HG02610 (cell line): ENCODE measurements at regions not wholly inside any gene's neighbourhood (a gene's known extent, or its start where the extent isn't known, plus 50 kb on each side); places are given as distances from the start of the nearest gene placed in this dataset.
"Not testable (repeated sequence)": the region's sequence is repeated elsewhere in the genome, so short reads cannot be mapped to it uniquely, and the experiment has no call there.

Experiments used
- ATAC-seq: cut with Tn5 transposase; IDR thresholded peaks from one replicate; pipeline ENCODE4 v1.9.1; 2021; ENCODE audit warnings: mild to moderate bottlenecking, moderate library complexity; ENCODE audit not compliant: unreplicated experiment

- ATAC-seq, result no peak
Observed at GRCh38 chr4:159545556-159545955, 442.7 kb downstream of the RAPGEF2 start.

GRCh38 chr4:159547645-159548308, 444.9 kb downstream of the RAPGEF2 start:
- ATAC-seq, result no peak

GRCh38 chr4:159549098-159549518, 446.2 kb downstream of the RAPGEF2 start:
- ATAC-seq, result no peak

- no peak for ATAC-seq
Observed at GRCh38 chr4:159551281-159551680, 448.4 kb downstream of the RAPGEF2 start.

GRCh38 chr4:159552979-159553768, 450.3 kb downstream of the RAPGEF2 start:
- no peak for ATAC-seq

GRCh38 chr4:159555873-159556272, 453.0 kb downstream of the RAPGEF2 start:
- ATAC-seq, result no peak

- ATAC-seq, result no peak
Observed at GRCh38 chr4:159562366-159562765, 459.5 kb downstream of the RAPGEF2 start.

- no peak for ATAC-seq
Observed at GRCh38 chr4:159563257-159563656, 460.4 kb downstream of the RAPGEF2 start.

GRCh38 chr4:159564615-159565014, 461.7 kb downstream of the RAPGEF2 start:
- ATAC-seq, result no peak

GRCh38 chr4:159566786-159567185, 463.9 kb downstream of the RAPGEF2 start:
- ATAC-seq, result no peak

GRCh38 chr4:159577241-159577640, 474.4 kb downstream of the RAPGEF2 start:
- ATAC-seq, result no peak

- no peak for ATAC-seq
Observed at GRCh38 chr4:159582685-159583084, 479.8 kb downstream of the RAPGEF2 start.

GRCh38 chr4:159592898-159593556, 490.1 kb downstream of the RAPGEF2 start:
- ATAC-seq, result no peak

GRCh38 chr4:159593681-159594080, 490.8 kb downstream of the RAPGEF2 start:
- ATAC-seq, result no peak

- no peak for ATAC-seq
Observed at GRCh38 chr4:159594576-159594975, 491.7 kb downstream of the RAPGEF2 start.

GRCh38 chr4:159595101-159595500, 492.2 kb downstream of the RAPGEF2 start:
- ATAC-seq, result not testable (repeated sequence)

- no peak for ATAC-seq
Observed at GRCh38 chr4:159598602-159599001, 495.7 kb downstream of the RAPGEF2 start.

- ATAC-seq, result no peak
Observed at GRCh38 chr4:159600061-159600460, 497.2 kb downstream of the RAPGEF2 start.

GRCh38 chr4:159604781-159605180, 501.9 kb downstream of the RAPGEF2 start:
- ATAC-seq, result no peak

GRCh38 chr4:159606835-159607234, 504.0 kb downstream of the RAPGEF2 start:
- no peak for ATAC-seq

GRCh38 chr4:159607809-159608208, 504.9 kb downstream of the RAPGEF2 start:
- no peak for ATAC-seq

GRCh38 chr4:159608436-159608835, 505.6 kb downstream of the RAPGEF2 start:
- no peak for ATAC-seq
